A673 (cell line): ENCODE measurements at regions not wholly inside any gene's neighbourhood (a gene's known extent, or its start where the extent isn't known, plus 50 kb on each side); places are given as distances from the start of the nearest gene placed in this dataset.

Source experiments
- BruUV-seq: library from RNA; stranded (reverse); fragments of 400-500 nt; replicated peaks from 2 replicates; lab custom pipeline; 2021; lab: Mats Ljungman, UMichigan
- CTCF ChIA-PET: fragments of 300-600 bp; sonication (Branson Sonifier 250); formaldehyde crosslinking; loops from one replicate; lab custom pipeline; 2022; ENCODE audit warnings: antibody characterized with exemption; lab: Charles Lee
- POLR2A ChIA-PET: fragments of 300-600 bp; sonication (Branson Sonifier 250); formaldehyde crosslinking; loops from one replicate; lab custom pipeline; 2022; ENCODE audit warnings: antibody characterized with exemption; ENCODE audit not compliant: low non-redundant PET; lab: Charles Lee
- DNase-seq: peaks from one replicate; pipeline ENCODE4 v3.0.0-alpha.2; 2015; ENCODE audit warnings: low spot score
- H3K27ac ChIP-seq: fragments of 200-600 bp; sonication (generic); 2 replicates; pipeline ENCODE4 v1.5.1; 2016; ENCODE audit warnings: mixed run types, low read depth, mild to moderate bottlenecking, mixed read lengths, antibody characterized with exemption, low read length; ENCODE audit not compliant: poor library complexity, severe bottlenecking
- H3K27me3 ChIP-seq: fragments of 200-600 bp; sonication (generic); replicated peaks from 2 replicates; pipeline ENCODE4 v1.6.1; 2017; ENCODE audit warnings: mixed run types, low read depth, mild to moderate bottlenecking, mixed read lengths, antibody characterized with exemption, low read length; ENCODE audit not compliant: insufficient read depth, poor library complexity
- H3K36me3 ChIP-seq: fragments of 200-600 bp; sonication (generic); 2 replicates; pipeline ENCODE4 v1.6.1; 2016; ENCODE audit warnings: mixed run types, mild to moderate bottlenecking, mixed read lengths, antibody characterized with exemption, low read length; ENCODE audit not compliant: insufficient read depth, poor library complexity, severe bottlenecking
- H3K4me1 ChIP-seq: fragments of 200-600 bp; sonication (generic); 2 replicates; pipeline ENCODE4 v1.6.1; 2017; ENCODE audit warnings: mixed run types, mild to moderate bottlenecking, mixed read lengths, antibody characterized with exemption, low read length; ENCODE audit not compliant: insufficient read depth, poor library complexity, severe bottlenecking
- H3K4me3 ChIP-seq: fragments of 200-600 bp; sonication (generic); 2 replicates; pipeline ENCODE4 v1.5.1; 2016; ENCODE audit warnings: low read depth, mixed run types, mild to moderate bottlenecking, mixed read lengths, low read length; ENCODE audit not compliant: poor library complexity, severe bottlenecking
- H3K9me3 ChIP-seq: fragments of 200-600 bp; sonication (generic); 2 replicates; pipeline ENCODE4 v1.6.1; 2016; ENCODE audit warnings: mixed run types, low read depth, mild to moderate bottlenecking, mixed read lengths, antibody characterized with exemption, low read length; ENCODE audit not compliant: poor library complexity, severe bottlenecking
- CTCF ChIP-seq: fragments of 300-800, 200-600 bp; sonication (generic); conservative IDR thresholded peaks from 2 replicates; pipeline ENCODE4 v1.5.1; 2017; ENCODE audit warnings: low read depth, mild to moderate bottlenecking, antibody characterized with exemption, low read length, moderate library complexity, mixed read lengths
- EZH2 ChIP-seq: fragments of 200-600 bp; sonication (generic); IDR thresholded peaks from 2 replicates; pipeline ENCODE4 v1.6.1; 2017; ENCODE audit warnings: borderline replicate concordance, low read depth, mild to moderate bottlenecking, mixed read lengths, antibody characterized with exemption, low read length; ENCODE audit not compliant: poor library complexity, severe bottlenecking
- intact Hi-C: fragments of 100-400 bp; cut with micrococcal nuclease; formaldehyde crosslinking; loops from one replicate; pipeline ENCODE4 v1.10.0; 2022; ENCODE audit not compliant: unreplicated experiment

- no TSS peak for BruUV-seq
- CTCF ChIA-PET, result no interaction called here
- DNase-seq, result no peak
- no peak overlapping the region for H3K27ac ChIP-seq
- POLR2A ChIA-PET, result no interaction called here
- no peak overlapping the region for H3K4me3 ChIP-seq
- H3K9me3 ChIP-seq, result no peaks in the 10 kb centered on the region
- H3K4me1 ChIP-seq, result no peaks in the 10 kb centered on the region
- TF ChIP-seq EZH2, result no peak
- no peak for TF ChIP-seq CTCF
- intact Hi-C loops, result no loop called here
- no peaks in the 10 kb centered on the region for H3K27me3 ChIP-seq
- no peaks in the 10 kb centered on the region for H3K36me3 ChIP-seq
Observed at GRCh38 chr1:185419718-185420117, 102.7 kb upstream of the IVNS1ABP start.

GRCh38 chr1:185418472-185418871 is 101.4 kb upstream of the IVNS1ABP start:
- BruUV-seq, result no TSS peak
- CTCF ChIA-PET, result no interaction called here

GRCh38 chr1:185412385-185413087 is 95.5 kb upstream of the IVNS1ABP start:
- Histone ChIP-seq H3K4me1 (no peaks in the 10 kb centered on the region), H3K36me3 (no peaks in the 10 kb centered on the region), H3K27ac (no peak overlapping the region), H3K4me3 (no peak overlapping the region), H3K9me3 (no peaks in the 10 kb centered on the region), H3K27me3 (no peaks in the 10 kb centered on the region)
- ChIA-PET CTCF (no interaction called here), POLR2A (no interaction called here)
- no peak for DNase-seq
- no peak for TF ChIP-seq CTCF
- TF ChIP-seq EZH2, result no peak
- intact Hi-C loops, result no loop called here
- BruUV-seq, result no TSS peak

More at GRCh38 chr1:185418472-185418871, 101.4 kb upstream of the IVNS1ABP start:
- intact Hi-C loops, result no loop called here
- Histone ChIP-seq H3K4me1 (no peaks in the 10 kb centered on the region), H3K27ac (no peak overlapping the region), H3K27me3 (no peaks in the 10 kb centered on the region), H3K9me3 (no peaks in the 10 kb centered on the region), H3K36me3 (no peaks in the 10 kb centered on the region), H3K4me3 (no peak overlapping the region)
- DNase-seq, result no peak
- TF ChIP-seq CTCF (no peak), EZH2 (no peak)
- POLR2A ChIA-PET, result no interaction called here
